T-helper 2 cell treated with Interferon-gamma antibody and Interleukin-4, amounts not matched to agents 100 ng/mL and 5 ng/mL, for 36 hours (primary cell): ENCODE measurements at regions not wholly inside any gene's neighbourhood (a gene's known extent, or its start where the extent isn't known, plus 50 kb on each side); places are given as distances from the start of the nearest gene placed in this dataset.
"Not testable (repeated sequence)": the region's sequence is repeated elsewhere in the genome, so short reads cannot be mapped to it uniquely, and the experiment has no call there.

ENCODE experiments used
- intact Hi-C: fragments of 100-400 bp; cut with micrococcal nuclease; formaldehyde crosslinking; loops from one replicate; pipeline ENCODE4 v1.15.1; 2023

DNA sequence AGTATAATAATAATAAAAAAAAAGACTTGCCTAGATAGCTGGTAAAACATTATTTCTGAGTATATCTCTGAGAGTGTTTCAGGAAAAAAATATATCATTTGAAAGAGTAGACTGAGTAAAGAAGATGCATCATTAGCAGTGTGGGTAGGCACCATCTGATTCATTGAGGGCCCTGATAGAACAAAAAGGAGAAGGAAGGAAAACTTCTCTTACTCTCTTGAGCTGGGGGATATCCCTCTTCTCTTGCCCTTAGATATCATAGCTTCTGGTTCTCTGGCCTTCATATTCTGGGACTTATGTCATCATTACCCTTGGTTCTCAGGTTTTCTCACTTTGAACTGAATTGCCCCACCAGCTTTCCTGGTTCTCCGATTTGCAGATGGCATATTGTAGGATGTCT is 177.6 kb upstream of the EDNRB start:
- intact Hi-C loops: no loop called here

GRCh38 chr13:78087966-78088678 is 169.5 kb upstream of the EDNRB start:
- intact Hi-C loops: no loop called here

GRCh38 chr13:78085434-78086225 is 167.0 kb upstream of the EDNRB start:
- intact Hi-C loops: no loop called here

GRCh38 chr13:78084401-78084800 is 165.8 kb upstream of the EDNRB start:
- intact Hi-C loops: no loop called here

- intact Hi-C loops: no loop called here
Observed at GRCh38 chr13:78078168-78078567, 159.5 kb upstream of the EDNRB start.

DNA sequence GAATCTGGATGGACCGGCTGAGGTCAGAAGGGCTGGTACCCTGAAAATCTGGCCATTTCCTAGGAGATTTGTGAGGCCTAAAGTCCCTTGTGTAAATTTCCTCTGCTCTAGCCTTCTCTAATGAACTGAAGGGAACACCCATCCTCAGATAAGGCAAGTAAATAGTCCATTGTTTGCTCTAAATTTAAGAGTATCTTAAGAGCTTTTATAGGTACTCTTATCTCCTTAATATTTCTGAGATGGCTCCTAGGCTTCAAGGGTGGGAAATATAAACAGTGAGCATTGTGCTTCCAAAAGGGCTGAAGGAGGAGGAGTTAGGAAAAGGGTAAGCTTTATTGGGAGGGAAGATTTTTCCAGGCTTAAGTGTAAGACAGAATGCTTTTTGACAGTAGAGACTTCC is 148.7 kb upstream of the EDNRB start:
- intact Hi-C loops: no loop called here

DNA sequence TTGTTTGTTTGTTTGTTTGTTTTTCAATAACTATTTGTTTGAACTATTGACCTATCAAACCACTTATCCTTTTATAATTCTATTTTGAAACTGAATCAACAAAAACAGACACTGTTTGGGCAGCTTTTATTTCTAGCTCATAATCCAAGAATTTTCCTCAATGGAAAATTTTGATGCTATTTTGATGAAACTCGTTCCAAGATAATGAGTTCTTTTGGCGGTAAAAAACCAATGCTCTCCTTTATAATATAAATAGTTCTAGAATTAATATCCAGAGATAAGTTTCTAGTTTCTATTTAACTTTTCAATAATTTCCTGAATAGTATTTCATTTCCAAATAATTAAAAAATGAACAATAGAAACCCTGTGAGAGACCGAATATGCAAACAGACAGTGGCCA is 146.5 kb upstream of the EDNRB start:
- intact Hi-C loops: no loop called here

GRCh38 chr13:78061806-78062205 is 143.2 kb upstream of the EDNRB start:
- intact Hi-C loops: no loop called here

DNA sequence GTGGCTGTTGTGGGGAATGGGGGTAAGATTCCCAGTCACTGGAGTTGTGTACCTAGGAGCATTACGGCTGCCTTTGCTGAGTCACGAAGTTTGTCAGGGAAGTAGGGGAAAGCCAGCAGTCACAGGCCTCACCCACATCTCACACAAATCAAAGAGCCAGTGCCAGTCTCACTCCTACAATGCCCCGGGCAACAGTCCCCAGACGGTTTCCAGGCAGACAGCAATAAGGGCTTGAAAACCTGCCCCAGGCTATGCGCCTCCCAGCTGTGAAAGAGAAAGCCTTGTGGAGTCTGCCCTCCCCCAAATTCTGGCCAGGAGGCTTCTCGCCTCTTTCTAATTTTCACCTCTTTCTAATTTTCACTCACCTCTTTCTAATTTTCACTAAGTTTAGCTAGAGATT is 142.3 kb upstream of the EDNRB start:
- intact Hi-C loops: no loop called here

GRCh38 chr13:78056865-78057264 is 138.2 kb upstream of the EDNRB start:
- intact Hi-C loops: not testable (repeated sequence)

- intact Hi-C loops: no loop called here
Observed at GRCh38 chr13:78054157-78054556, 135.5 kb upstream of the EDNRB start.

DNA sequence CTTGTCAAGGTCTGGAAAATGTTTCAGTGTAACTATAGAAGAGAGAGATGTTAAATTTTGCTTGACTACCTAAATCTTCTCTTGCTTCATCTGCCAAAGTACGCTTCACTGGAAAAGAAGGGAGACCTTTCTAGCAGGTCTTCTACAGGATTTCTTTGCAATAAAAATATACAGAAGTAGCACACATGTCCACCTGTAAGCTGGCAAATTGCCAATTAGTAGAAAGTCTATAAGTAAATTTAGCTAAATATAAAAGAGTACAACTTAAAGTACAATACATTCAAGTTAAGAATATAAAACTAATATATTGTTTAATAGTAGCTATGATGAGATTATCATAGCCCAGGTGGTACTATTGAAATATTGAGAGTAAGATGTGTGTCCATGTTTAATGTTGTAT is 128.5 kb upstream of the EDNRB start:
- intact Hi-C loops: no loop called here

- intact Hi-C loops: no loop called here
Observed at GRCh38 chr13:78046331-78046730, 127.7 kb upstream of the EDNRB start.

DNA sequence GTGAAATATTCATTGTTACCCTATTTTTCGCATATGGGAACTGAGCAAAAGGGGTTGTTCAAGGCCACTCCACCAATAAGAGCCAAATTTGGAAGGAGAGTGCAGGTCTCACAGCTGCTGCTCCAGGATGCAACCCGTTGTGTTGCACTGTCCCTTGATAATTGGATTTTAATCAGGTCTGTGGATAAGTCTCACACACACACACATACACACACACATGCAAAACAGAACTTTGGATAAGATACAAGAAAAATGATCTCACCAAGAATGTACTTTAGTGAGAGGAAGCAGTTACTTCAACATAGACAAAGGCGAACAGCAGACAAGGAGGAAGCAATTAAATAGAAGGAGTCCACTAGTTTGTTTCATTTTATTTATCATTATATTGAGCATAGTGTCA is 127.3 kb upstream of the EDNRB start:
- intact Hi-C loops: no loop called here

- intact Hi-C loops: not testable (repeated sequence)
Observed at GRCh38 chr13:78041366-78041765, 122.7 kb upstream of the EDNRB start.

- intact Hi-C loops: no loop called here
Observed at GRCh38 chr13:78040205-78040830, 121.7 kb upstream of the EDNRB start.

GRCh38 chr13:78036841-78037240 is 118.2 kb upstream of the EDNRB start:
- intact Hi-C loops: no loop called here

DNA sequence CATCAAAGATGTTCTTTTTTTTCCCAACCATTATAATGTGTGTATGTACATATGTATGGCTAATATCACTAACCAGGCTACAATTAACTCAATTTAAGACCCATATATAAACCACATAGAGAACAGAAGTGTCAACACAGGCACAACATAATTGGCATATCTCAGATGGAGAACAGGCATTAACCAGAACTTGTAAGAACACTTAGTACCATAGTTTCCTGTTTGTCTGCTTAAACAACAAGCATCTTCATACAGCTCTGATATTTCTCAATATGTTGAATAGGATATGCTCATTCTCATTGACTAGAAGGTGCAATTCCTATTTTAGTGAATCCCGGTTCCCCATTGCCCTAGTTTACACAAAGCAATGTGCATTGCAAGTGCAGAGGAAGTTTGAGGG is 116.9 kb upstream of the EDNRB start:
- intact Hi-C loops: no loop called here

DNA sequence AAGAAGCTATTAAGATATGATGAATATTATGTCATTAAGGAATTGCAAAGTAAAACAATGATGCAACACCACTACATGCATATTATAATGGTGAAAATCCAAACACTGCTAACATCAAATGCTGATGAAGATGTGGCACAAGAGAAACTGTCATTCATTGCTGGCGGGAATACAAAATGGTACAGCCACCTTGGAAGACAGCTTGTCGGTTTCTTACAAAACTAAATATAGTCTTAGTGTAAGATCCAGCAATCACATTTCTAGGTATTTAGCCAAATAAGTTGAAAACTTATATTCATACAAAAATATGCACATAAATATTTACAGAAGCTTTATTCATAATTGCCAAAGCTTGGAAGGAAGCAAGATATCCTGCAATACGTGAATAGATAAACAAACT is 114.9 kb upstream of the EDNRB start:
- intact Hi-C loops: no loop called here

GRCh38 chr13:78032132-78032531 is 113.5 kb upstream of the EDNRB start:
- intact Hi-C loops: no loop called here

- intact Hi-C loops: no loop called here
Observed at GRCh38 chr13:78030341-78030896, 111.8 kb upstream of the EDNRB start.

- intact Hi-C loops: no loop called here
Observed at GRCh38 chr13:78029901-78030300, 111.3 kb upstream of the EDNRB start.
